ENCODE measurements at regions not wholly inside any gene's neighbourhood (a gene's known extent, or its start where the extent isn't known, plus 50 kb on each side); places are given as distances from the start of the nearest gene placed in this dataset.
"Not testable (repeated sequence)": the region's sequence is repeated elsewhere in the genome, so short reads cannot be mapped to it uniquely, and the experiment has no call there.

GRCh38 chr6:159633196-159633595 lies 59.8 kb downstream of the SOD2 start:
- no peak overlapping the region for H3K27ac ChIP-seq
- no peak for DNase-seq
- no peaks in the 10 kb centered on the region for H3K36me3 ChIP-seq
- ATAC-seq, result no peak
- H3K4me1 ChIP-seq, result no peaks in the 10 kb centered on the region
- no peaks in the 10 kb centered on the region for H3K9me3 ChIP-seq
- H3K27me3 ChIP-seq, result no peaks in the 10 kb centered on the region
- intact Hi-C loops (cut with DNase I), result no loop called here
- peak; percentile 42 for TF ChIP-seq CTCF (IDR thresholded peaks at IDR 0.05)
- no peak overlapping the region for H3K4me3 ChIP-seq

GRCh38 chr6:159631886-159632285 lies 61.2 kb downstream of the SOD2 start:
- intact Hi-C loops (cut with DNase I), result no loop called here
- Histone ChIP-seq H3K9me3 (no peaks in the 10 kb centered on the region), H3K4me3 (no peak overlapping the region), H3K27me3 (no peaks in the 10 kb centered on the region), H3K4me1 (no peaks in the 10 kb centered on the region), H3K36me3 (no peaks in the 10 kb centered on the region), H3K27ac (no peak overlapping the region)
- no peak for TF ChIP-seq CTCF (IDR thresholded peaks at IDR 0.05)
- ATAC-seq (no peak), DNase-seq (no peak)

- DNase-seq (no peak), ATAC-seq (no peak)
- Histone ChIP-seq H3K27ac (no peak overlapping the region), H3K36me3 (no peaks in the 10 kb centered on the region), H3K27me3 (no peaks in the 10 kb centered on the region), H3K4me1 (no peaks in the 10 kb centered on the region), H3K4me3 (no peak overlapping the region), H3K9me3 (no peaks in the 10 kb centered on the region)
- TF ChIP-seq CTCF (IDR thresholded peaks at IDR 0.05), result no peak
- intact Hi-C loops (cut with DNase I), result no loop called here
Measured at GRCh38 chr6:159627939-159628338, 65.1 kb downstream of the SOD2 start.

- intact Hi-C loops (cut with DNase I); H3K36me3 ChIP-seq; H3K4me3 ChIP-seq; H3K4me1 ChIP-seq; H3K27ac ChIP-seq; H3K27me3 ChIP-seq; H3K9me3 ChIP-seq; DNase-seq; ATAC-seq: not testable (repeated sequence)
Measured at GRCh38 chr6:159626506-159626905, 66.5 kb downstream of the SOD2 start.

GRCh38 chr6:159623156-159623555 lies 69.9 kb downstream of the SOD2 start:
- no peak for TF ChIP-seq CTCF (IDR thresholded peaks at IDR 0.05)
- H3K9me3 ChIP-seq, result no peaks in the 10 kb centered on the region
- DNase-seq, result no peak
- H3K4me1 ChIP-seq, result no peaks in the 10 kb centered on the region
- intact Hi-C loops (cut with DNase I), result no loop called here
- H3K4me3 ChIP-seq, result no peak overlapping the region
- H3K27me3 ChIP-seq, result no peaks in the 10 kb centered on the region
- ATAC-seq, result no peak
- H3K36me3 ChIP-seq, result no peaks in the 10 kb centered on the region
- no peak overlapping the region for H3K27ac ChIP-seq

GRCh38 chr6:159620947-159621346 lies 72.1 kb downstream of the SOD2 start:
- Histone ChIP-seq H3K27me3 (no peaks in the 10 kb centered on the region), H3K27ac (no peak overlapping the region), H3K36me3 (no peaks in the 10 kb centered on the region), H3K4me3 (no peak overlapping the region), H3K9me3 (peaks cover 10% of the 10 kb centered on the region), H3K4me1 (no peaks in the 10 kb centered on the region)
- no peak for DNase-seq
- TF ChIP-seq CTCF (IDR thresholded peaks at IDR 0.05), result no peak
- ATAC-seq, result no peak
- intact Hi-C loops (cut with DNase I), result no loop called here

Data from upper lobe of right lung (tissue), 1 donor.